GM23338 (cell line): ENCODE measurements at regions not wholly inside any gene's neighbourhood (a gene's known extent, or its start where the extent isn't known, plus 50 kb on each side); places are given as distances from the start of the nearest gene placed in this dataset.

ENCODE experiments used
- ATAC-seq: fragments of 200-7000 bp; cut with Tn5 transposase; 3 replicates; pipeline ENCODE4 v1.9.1; 2020
- DNase-seq: peaks from one replicate; pipeline ENCODE4 v3.0.0-alpha.2; 2015; ENCODE audit warnings: low spot score
- H2AFZ ChIP-seq: fragments of 200-600 bp; sonication (generic); 2 replicates; pipeline ENCODE4 v1.8.0; 2016; ENCODE audit warnings: antibody characterized with exemption, mild to moderate bottlenecking, moderate library complexity
- H3F3A ChIP-seq: fragments of 200-600 bp; sonication (generic); replicated peaks from 2 replicates; pipeline ENCODE4 v1.8.0; 2017; ENCODE audit warnings: antibody characterized with exemption, mixed run types, low read depth
- H3K27ac ChIP-seq: fragments of 200-600 bp; sonication (generic); 2 replicates; pipeline ENCODE4 v1.6.1; 2016; ENCODE audit warnings: low read depth
- H3K27me3 ChIP-seq: fragments of 200-600 bp; sonication (generic); 2 replicates; pipeline ENCODE4 v1.8.0; 2016; ENCODE audit warnings: mild to moderate bottlenecking, mixed run types, moderate library complexity; ENCODE audit not compliant: insufficient read depth
- H3K36me3 ChIP-seq: fragments of 200-600 bp; sonication (generic); 2 replicates; pipeline ENCODE4 v1.8.0; 2016; ENCODE audit warnings: mild to moderate bottlenecking; ENCODE audit not compliant: insufficient read depth
- H3K4me1 ChIP-seq: fragments of 200-600 bp; sonication (generic); 2 replicates; pipeline ENCODE4 v1.8.0; 2016; ENCODE audit warnings: mild to moderate bottlenecking, moderate library complexity; ENCODE audit not compliant: insufficient read depth
- H3K4me2 ChIP-seq: fragments of 200-600 bp; sonication (generic); 2 replicates; pipeline ENCODE4 v1.7.1; 2017; ENCODE audit warnings: mixed run types
- H3K4me3 ChIP-seq: fragments of 200-600 bp; sonication (generic); 2 replicates; pipeline ENCODE4 v1.6.1; 2016; ENCODE audit warnings: mixed run types
- H3K79me2 ChIP-seq: fragments of 200-600 bp; sonication (generic); replicated peaks from 2 replicates; pipeline ENCODE4 v1.8.0; 2017; ENCODE audit warnings: mild to moderate bottlenecking; ENCODE audit not compliant: insufficient read depth
- H3K9me2 ChIP-seq: fragments of 200-600 bp; sonication (generic); 2 replicates; pipeline ENCODE4 v1.8.0; 2017; ENCODE audit not compliant: insufficient read depth
- H4K20me1 ChIP-seq: fragments of 200-600 bp; sonication (generic); replicated peaks from 2 replicates; pipeline ENCODE4 v1.8.0; 2017; ENCODE audit warnings: mild to moderate bottlenecking; ENCODE audit not compliant: insufficient read depth
- H3K27ac Mint-ChIP-seq: 2 replicates; pipeline ENCODE4 v1.8.0; 2020; ENCODE audit warnings: inconsistent platforms, mild to moderate bottlenecking, moderate library complexity, mixed read lengths
- H3K27me3 Mint-ChIP-seq: 3 replicates; pipeline ENCODE4 v1.8.0; 2022; ENCODE audit warnings: low read depth, mild to moderate bottlenecking, moderate library complexity, mixed read lengths, inconsistent platforms; ENCODE audit not compliant: insufficient read depth, poor library complexity
- H3K36me3 Mint-ChIP-seq: 3 replicates; pipeline ENCODE4 v1.8.0; 2021; ENCODE audit warnings: low read depth, mild to moderate bottlenecking, inconsistent platforms, moderate library complexity, mixed read lengths
- H3K4me1 Mint-ChIP-seq: 3 replicates; pipeline ENCODE4 v1.8.0; 2020; ENCODE audit warnings: mild to moderate bottlenecking, inconsistent platforms, mixed read lengths
- H3K4me3 Mint-ChIP-seq: 3 replicates; pipeline ENCODE4 v1.8.0; 2021; ENCODE audit warnings: moderate library complexity, mild to moderate bottlenecking, inconsistent platforms, mixed read lengths
- H3K9me3 Mint-ChIP-seq: 3 replicates; pipeline ENCODE4 v1.8.0; 2020; ENCODE audit warnings: moderate library complexity, mild to moderate bottlenecking, inconsistent platforms, mixed read lengths
- CREB1 ChIP-seq: fragments of 250-450 bp; sonication (Bioruptor Pico); IDR thresholded peaks from 2 replicates; pipeline ENCODE4 v1.5.0; 2020; ENCODE audit warnings: low read depth, mild to moderate bottlenecking, moderate library complexity
- EZH2 ChIP-seq: fragments of 200-600 bp; sonication (generic); IDR thresholded peaks from one replicate; pipeline ENCODE4 v1.8.0; 2017; ENCODE audit warnings: antibody characterized with exemption, mild to moderate bottlenecking, low read depth; ENCODE audit not compliant: unreplicated experiment
- EZH2phosphoT487 ChIP-seq: fragments of 200-600 bp; sonication (generic); IDR thresholded peaks from one replicate; pipeline ENCODE4 v1.8.1; 2018; ENCODE audit warnings: antibody characterized with exemption; ENCODE audit not compliant: unreplicated experiment
- JUNB ChIP-seq: IDR thresholded peaks from one replicate; pipeline ENCODE4 v1.6.1; 2016; ENCODE audit warnings: antibody characterized with exemption; ENCODE audit not compliant: unreplicated experiment
- NANOG ChIP-seq: IDR thresholded peaks from 2 replicates; pipeline ENCODE4 v1.6.1; 2016; ENCODE audit warnings: antibody characterized with exemption, borderline replicate concordance
- POLR2AphosphoS5 ChIP-seq: IDR thresholded peaks from 2 replicates; pipeline ENCODE4 v1.6.1; 2016; ENCODE audit warnings: antibody characterized with exemption, low read depth
- STAT1 ChIP-seq: IDR thresholded peaks from one replicate; pipeline ENCODE4 v1.6.1; 2016; ENCODE audit warnings: antibody characterized with exemption; ENCODE audit not compliant: unreplicated experiment
- ZNF114 ChIP-seq: fragments of 250-450 bp; sonication (Bioruptor Pico); IDR thresholded peaks from 2 replicates; pipeline ENCODE4 v1.5.0; 2020; ENCODE audit warnings: mild to moderate bottlenecking, moderate library complexity
- ZNF331 ChIP-seq: fragments of 250-450 bp; sonication (Bioruptor Pico); IDR thresholded peaks from 2 replicates; pipeline ENCODE4 v1.5.0; 2020; ENCODE audit warnings: low read depth, mild to moderate bottlenecking, moderate library complexity
- TF ChIP-seq, protein P1 (sequence below): IDR thresholded peaks from 2 replicates; pipeline ENCODE4 v1.6.1; 2016; ENCODE audit warnings: antibody characterized with exemption
- TF ChIP-seq, protein P2 (sequence below), 2 experiments: fragments of 200-600 bp in 1 of 2; sonication (generic) in 1 of 2; conservative IDR thresholded peaks; 2 replicates each; pipeline versions ENCODE4 v1.5.1 to v1.6.1; 2016 to 2017; ENCODE audit warnings: antibody characterized with exemption in 2 of 2, low read depth in 2 of 2, mild to moderate bottlenecking in 2 of 2, moderate library complexity in 1 of 2
- TF ChIP-seq, protein P3 (sequence below): IDR thresholded peaks from one replicate; pipeline ENCODE4 v1.6.1; 2018; ENCODE audit warnings: antibody characterized with exemption; ENCODE audit not compliant: unreplicated experiment

- TF ChIP-seq, protein P1, sequence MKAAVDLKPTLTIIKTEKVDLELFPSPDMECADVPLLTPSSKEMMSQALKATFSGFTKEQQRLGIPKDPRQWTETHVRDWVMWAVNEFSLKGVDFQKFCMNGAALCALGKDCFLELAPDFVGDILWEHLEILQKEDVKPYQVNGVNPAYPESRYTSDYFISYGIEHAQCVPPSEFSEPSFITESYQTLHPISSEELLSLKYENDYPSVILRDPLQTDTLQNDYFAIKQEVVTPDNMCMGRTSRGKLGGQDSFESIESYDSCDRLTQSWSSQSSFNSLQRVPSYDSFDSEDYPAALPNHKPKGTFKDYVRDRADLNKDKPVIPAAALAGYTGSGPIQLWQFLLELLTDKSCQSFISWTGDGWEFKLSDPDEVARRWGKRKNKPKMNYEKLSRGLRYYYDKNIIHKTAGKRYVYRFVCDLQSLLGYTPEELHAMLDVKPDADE = no peak
- TF ChIP-seq NANOG = no peak
- TF ChIP-seq, protein P2, sequence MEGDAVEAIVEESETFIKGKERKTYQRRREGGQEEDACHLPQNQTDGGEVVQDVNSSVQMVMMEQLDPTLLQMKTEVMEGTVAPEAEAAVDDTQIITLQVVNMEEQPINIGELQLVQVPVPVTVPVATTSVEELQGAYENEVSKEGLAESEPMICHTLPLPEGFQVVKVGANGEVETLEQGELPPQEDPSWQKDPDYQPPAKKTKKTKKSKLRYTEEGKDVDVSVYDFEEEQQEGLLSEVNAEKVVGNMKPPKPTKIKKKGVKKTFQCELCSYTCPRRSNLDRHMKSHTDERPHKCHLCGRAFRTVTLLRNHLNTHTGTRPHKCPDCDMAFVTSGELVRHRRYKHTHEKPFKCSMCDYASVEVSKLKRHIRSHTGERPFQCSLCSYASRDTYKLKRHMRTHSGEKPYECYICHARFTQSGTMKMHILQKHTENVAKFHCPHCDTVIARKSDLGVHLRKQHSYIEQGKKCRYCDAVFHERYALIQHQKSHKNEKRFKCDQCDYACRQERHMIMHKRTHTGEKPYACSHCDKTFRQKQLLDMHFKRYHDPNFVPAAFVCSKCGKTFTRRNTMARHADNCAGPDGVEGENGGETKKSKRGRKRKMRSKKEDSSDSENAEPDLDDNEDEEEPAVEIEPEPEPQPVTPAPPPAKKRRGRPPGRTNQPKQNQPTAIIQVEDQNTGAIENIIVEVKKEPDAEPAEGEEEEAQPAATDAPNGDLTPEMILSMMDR (conservative IDR thresholded peaks at IDR 0.05; ENCODE audit: low read depth in 2 of 2) = no peak
- TF ChIP-seq, protein P3, sequence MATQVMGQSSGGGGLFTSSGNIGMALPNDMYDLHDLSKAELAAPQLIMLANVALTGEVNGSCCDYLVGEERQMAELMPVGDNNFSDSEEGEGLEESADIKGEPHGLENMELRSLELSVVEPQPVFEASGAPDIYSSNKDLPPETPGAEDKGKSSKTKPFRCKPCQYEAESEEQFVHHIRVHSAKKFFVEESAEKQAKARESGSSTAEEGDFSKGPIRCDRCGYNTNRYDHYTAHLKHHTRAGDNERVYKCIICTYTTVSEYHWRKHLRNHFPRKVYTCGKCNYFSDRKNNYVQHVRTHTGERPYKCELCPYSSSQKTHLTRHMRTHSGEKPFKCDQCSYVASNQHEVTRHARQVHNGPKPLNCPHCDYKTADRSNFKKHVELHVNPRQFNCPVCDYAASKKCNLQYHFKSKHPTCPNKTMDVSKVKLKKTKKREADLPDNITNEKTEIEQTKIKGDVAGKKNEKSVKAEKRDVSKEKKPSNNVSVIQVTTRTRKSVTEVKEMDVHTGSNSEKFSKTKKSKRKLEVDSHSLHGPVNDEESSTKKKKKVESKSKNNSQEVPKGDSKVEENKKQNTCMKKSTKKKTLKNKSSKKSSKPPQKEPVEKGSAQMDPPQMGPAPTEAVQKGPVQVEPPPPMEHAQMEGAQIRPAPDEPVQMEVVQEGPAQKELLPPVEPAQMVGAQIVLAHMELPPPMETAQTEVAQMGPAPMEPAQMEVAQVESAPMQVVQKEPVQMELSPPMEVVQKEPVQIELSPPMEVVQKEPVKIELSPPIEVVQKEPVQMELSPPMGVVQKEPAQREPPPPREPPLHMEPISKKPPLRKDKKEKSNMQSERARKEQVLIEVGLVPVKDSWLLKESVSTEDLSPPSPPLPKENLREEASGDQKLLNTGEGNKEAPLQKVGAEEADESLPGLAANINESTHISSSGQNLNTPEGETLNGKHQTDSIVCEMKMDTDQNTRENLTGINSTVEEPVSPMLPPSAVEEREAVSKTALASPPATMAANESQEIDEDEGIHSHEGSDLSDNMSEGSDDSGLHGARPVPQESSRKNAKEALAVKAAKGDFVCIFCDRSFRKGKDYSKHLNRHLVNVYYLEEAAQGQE = no peak
These were observed 283.5 kb downstream of the RPLP1 start (continued) for GRCh38 chr15:69736161-69736560.

GRCh38 chr15:69737916-69738315, 285.3 kb downstream of the RPLP1 start:
- H3K9me2 ChIP-seq = no peaks in the 10 kb centered on the region
- DNase-seq (no peak), ATAC-seq (no peak)
- no peaks in the 10 kb centered on the region for H3F3A ChIP-seq
- H3K9me3 Mint-ChIP-seq = peaks cover 20% of the 10 kb centered on the region
- no peak overlapping the region for H3K4me3 Mint-ChIP-seq
- H3K79me2 ChIP-seq = no peaks in the 10 kb centered on the region
- H2AFZ ChIP-seq = no peak overlapping the region
- H3K27me3 Mint-ChIP-seq = peaks cover 4% of the 10 kb centered on the region
- H3K36me3 ChIP-seq = no peaks in the 10 kb centered on the region
- H4K20me1 ChIP-seq = no peaks in the 10 kb centered on the region
- no peaks in the 10 kb centered on the region for H3K36me3 Mint-ChIP-seq
- H3K4me3 ChIP-seq = no peak overlapping the region
- peaks cover 14% of the 10 kb centered on the region for H3K4me1 ChIP-seq
- H3K27ac ChIP-seq = no peak overlapping the region
- no peaks in the 10 kb centered on the region for H3K27me3 ChIP-seq
- H3K27ac Mint-ChIP-seq = no peak overlapping the region
- no peak overlapping the region for H3K4me2 ChIP-seq
- H3K4me1 Mint-ChIP-seq = peaks cover 18% of the 10 kb centered on the region
- TF ChIP-seq ZNF114 = no peak
- TF ChIP-seq EZH2phosphoT487 = no peak
- TF ChIP-seq CREB1 (CRISPR knock-in tag) = no peak
- TF ChIP-seq, protein P2 (conservative IDR thresholded peaks at IDR 0.05; ENCODE audit: low read depth in 2 of 2) = no peak
- TF ChIP-seq EZH2 = no peak
- TF ChIP-seq POLR2AphosphoS5 = no peak
- no peak for TF ChIP-seq ZNF331 (CRISPR knock-in tag)
- TF ChIP-seq, protein P1 = no peak
- TF ChIP-seq, protein P3 = no peak
- no peak for TF ChIP-seq NANOG
- no peak for TF ChIP-seq STAT1
- TF ChIP-seq JUNB = no peak
